OCI-LY7 (cell line): ENCODE measurements at regions not wholly inside any gene's neighbourhood (a gene's known extent, or its start where the extent isn't known, plus 50 kb on each side); places are given as distances from the start of the nearest gene placed in this dataset.

Experiments used
- EZH2phosphoT487 ChIP-seq: fragments of 200-600 bp; sonication (generic); IDR thresholded peaks from 2 replicates; pipeline ENCODE4 v1.6.1; 2018; ENCODE audit warnings: low read depth, borderline replicate concordance, mild to moderate bottlenecking, mixed run types, antibody characterized with exemption, low read length, moderate library complexity, mixed read lengths
- TF ChIP-seq, protein P1 (sequence below): fragments of 200-600 bp; sonication (generic); conservative IDR thresholded peaks from 2 replicates; pipeline ENCODE4 v1.5.1; 2014; ENCODE audit warnings: mild to moderate bottlenecking, antibody characterized with exemption, low read length, moderate library complexity, mixed read lengths

DNA sequence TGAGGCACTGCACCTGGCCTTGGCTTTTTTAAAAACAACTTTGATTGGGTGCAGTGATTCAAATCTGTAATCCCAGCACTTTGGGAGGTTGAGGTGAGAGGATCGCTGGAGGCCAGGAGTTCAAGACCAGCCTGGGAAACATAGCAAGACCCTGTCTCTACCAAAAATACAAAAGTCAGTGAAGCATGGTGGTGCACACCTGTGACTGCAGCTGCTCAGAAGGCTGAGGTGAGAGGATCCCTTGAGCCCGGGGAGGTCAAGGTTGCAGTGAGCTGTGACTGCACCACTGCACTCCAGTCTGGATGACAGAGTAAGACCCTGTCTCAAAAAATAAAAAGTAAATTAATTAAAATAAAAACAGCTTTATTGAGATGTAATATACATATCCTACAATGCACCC, 84.9 kb downstream of the NPTX2 start:
- TF ChIP-seq, protein P1, sequence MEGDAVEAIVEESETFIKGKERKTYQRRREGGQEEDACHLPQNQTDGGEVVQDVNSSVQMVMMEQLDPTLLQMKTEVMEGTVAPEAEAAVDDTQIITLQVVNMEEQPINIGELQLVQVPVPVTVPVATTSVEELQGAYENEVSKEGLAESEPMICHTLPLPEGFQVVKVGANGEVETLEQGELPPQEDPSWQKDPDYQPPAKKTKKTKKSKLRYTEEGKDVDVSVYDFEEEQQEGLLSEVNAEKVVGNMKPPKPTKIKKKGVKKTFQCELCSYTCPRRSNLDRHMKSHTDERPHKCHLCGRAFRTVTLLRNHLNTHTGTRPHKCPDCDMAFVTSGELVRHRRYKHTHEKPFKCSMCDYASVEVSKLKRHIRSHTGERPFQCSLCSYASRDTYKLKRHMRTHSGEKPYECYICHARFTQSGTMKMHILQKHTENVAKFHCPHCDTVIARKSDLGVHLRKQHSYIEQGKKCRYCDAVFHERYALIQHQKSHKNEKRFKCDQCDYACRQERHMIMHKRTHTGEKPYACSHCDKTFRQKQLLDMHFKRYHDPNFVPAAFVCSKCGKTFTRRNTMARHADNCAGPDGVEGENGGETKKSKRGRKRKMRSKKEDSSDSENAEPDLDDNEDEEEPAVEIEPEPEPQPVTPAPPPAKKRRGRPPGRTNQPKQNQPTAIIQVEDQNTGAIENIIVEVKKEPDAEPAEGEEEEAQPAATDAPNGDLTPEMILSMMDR: no peak
- no peak for TF ChIP-seq EZH2phosphoT487
